ENCODE measurements at regions not wholly inside any gene's neighbourhood (a gene's known extent, or its start where the extent isn't known, plus 50 kb on each side); places are given as distances from the start of the nearest gene placed in this dataset.

- no peaks in the 10 kb centered on the region for H3K27me3 ChIP-seq
- no peak for DNase-seq (ENCODE audit: low read depth in 1 of 2, low spot score in 1 of 2)
- no peaks in the 10 kb centered on the region for H3K9me3 ChIP-seq (ENCODE audit: low read depth)
- H3K27ac ChIP-seq = no peak overlapping the region
- TF ChIP-seq CTCF (IDR thresholded peaks at IDR 0.05; ENCODE audit: low read depth, low read length) = no peak
- H3K4me3 ChIP-seq = no peak overlapping the region
- no peaks in the 10 kb centered on the region for H3K4me1 ChIP-seq (ENCODE audit: low read depth)
- no peaks in the 10 kb centered on the region for H3K36me3 ChIP-seq
These were observed 195.9 kb upstream of the SESN3 start for GRCh38 chr11:95426823-95427462.

- TF ChIP-seq CTCF (IDR thresholded peaks at IDR 0.05; ENCODE audit: low read depth, low read length) = no peak
- no peaks in the 10 kb centered on the region for H3K9me3 ChIP-seq (ENCODE audit: low read depth)
- H3K4me3 ChIP-seq = no peak overlapping the region
- no peaks in the 10 kb centered on the region for H3K4me1 ChIP-seq (ENCODE audit: low read depth)
- H3K27ac ChIP-seq = no peak overlapping the region
- H3K27me3 ChIP-seq = no peaks in the 10 kb centered on the region
- peak in 1 of 2 donors; percentile 73 for DNase-seq (ENCODE audit: low read depth in 1 of 2, low spot score in 1 of 2)
- no peaks in the 10 kb centered on the region for H3K36me3 ChIP-seq
These were observed 188.9 kb upstream of the SESN3 start for GRCh38 chr11:95419915-95420314.

DNA sequence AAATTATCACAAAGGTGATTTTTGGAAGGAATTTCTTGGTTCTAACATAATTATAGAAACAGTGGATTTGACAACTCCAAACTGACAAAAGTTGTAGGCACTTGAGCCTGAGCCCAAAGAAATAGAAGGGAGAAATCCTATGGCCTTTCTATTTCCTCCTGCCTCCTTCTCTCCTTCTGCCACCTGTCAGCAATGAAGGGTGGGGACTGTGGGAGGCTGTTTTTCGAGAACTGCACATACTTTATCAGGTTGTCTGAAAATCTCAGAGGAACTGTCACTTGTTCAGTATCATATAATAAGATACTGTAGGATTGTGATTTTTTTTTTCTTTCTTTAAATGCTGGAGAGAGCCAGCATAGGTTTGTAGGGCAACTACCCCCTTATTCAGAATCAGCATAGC, 187.9 kb upstream of the SESN3 start:
- Histone ChIP-seq H3K9me3 (ENCODE audit: low read depth) (no peaks in the 10 kb centered on the region), H3K27ac (no peak overlapping the region), H3K36me3 (no peaks in the 10 kb centered on the region), H3K4me1 (ENCODE audit: low read depth) (no peaks in the 10 kb centered on the region), H3K4me3 (no peak overlapping the region), H3K27me3 (no peaks in the 10 kb centered on the region)
- no peak for DNase-seq (ENCODE audit: low read depth in 1 of 2, low spot score in 1 of 2)
- TF ChIP-seq CTCF (IDR thresholded peaks at IDR 0.05; ENCODE audit: low read depth, low read length) = no peak

DNA sequence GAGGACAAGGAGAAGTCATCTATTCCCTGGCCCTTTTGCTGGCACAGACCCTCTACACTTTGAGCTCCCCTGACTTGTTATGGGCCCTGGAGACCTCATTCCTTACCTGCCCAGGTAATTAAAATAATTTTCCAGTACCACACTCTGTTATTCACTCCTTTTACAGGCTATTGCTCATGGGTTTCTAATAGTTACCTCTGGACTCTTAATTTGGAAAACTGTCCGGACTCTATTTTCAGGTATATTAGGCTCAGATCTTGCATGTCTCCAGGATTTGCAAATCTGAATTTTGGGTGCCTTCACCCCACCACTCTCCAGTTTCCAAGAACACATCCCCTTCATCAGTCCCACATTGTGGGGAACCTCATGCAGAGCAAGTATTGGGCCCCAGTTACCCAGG, 186.8 kb upstream of the SESN3 start:
- H3K9me3 ChIP-seq (ENCODE audit: low read depth) = no peaks in the 10 kb centered on the region
- H3K27me3 ChIP-seq = no peaks in the 10 kb centered on the region
- TF ChIP-seq CTCF (IDR thresholded peaks at IDR 0.05; ENCODE audit: low read depth, low read length) = no peak
- no peak overlapping the region for H3K27ac ChIP-seq
- no peak overlapping the region for H3K4me3 ChIP-seq
- H3K36me3 ChIP-seq = no peaks in the 10 kb centered on the region
- H3K4me1 ChIP-seq (ENCODE audit: low read depth) = no peaks in the 10 kb centered on the region
- DNase-seq (ENCODE audit: low read depth in 1 of 2, low spot score in 1 of 2) = no peak

DNA sequence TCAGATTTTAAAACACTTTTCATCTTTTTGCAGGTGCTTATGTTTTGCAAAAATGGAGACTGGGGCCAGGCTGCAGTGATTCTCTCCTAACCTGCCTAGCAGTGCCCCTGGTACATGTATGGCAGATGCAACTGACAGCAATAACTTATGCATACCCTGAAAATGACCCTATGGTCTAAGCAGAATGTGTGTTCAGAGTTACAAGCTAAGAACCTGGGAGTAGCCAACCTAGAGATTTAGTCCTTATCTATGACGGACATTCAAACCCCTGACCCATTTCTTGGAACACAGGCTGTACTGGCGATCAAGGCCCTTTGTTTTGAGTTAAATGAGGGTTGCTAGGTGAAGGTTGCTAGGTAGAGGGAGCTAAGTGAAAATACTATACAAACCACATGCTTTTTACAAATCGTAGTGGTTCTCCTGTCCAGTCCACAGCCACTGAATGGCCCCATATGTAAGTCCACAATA, 184.9 kb upstream of the SESN3 start:
- no peak overlapping the region for H3K4me3 ChIP-seq
- H3K9me3 ChIP-seq (ENCODE audit: low read depth) = no peaks in the 10 kb centered on the region
- H3K36me3 ChIP-seq = no peaks in the 10 kb centered on the region
- no peak overlapping the region for H3K27ac ChIP-seq
- H3K27me3 ChIP-seq = no peaks in the 10 kb centered on the region
- no peaks in the 10 kb centered on the region for H3K4me1 ChIP-seq (ENCODE audit: low read depth)
- peak in 1 of 2 donors; percentile 43 for DNase-seq (ENCODE audit: low read depth in 1 of 2, low spot score in 1 of 2)
- TF ChIP-seq CTCF (IDR thresholded peaks at IDR 0.05; ENCODE audit: low read depth, low read length) = no peak
